WTC11 (cell line): ENCODE measurements at regions not wholly inside any gene's neighbourhood (a gene's known extent, or its start where the extent isn't known, plus 50 kb on each side); places are given as distances from the start of the nearest gene placed in this dataset.

ENCODE experiments used
- ATAC-seq: fragments of 200-7000 bp; cut with Tn5 transposase; 2 replicates; pipeline ENCODE4 v1.10.0; 2021; ENCODE audit warnings: mild to moderate bottlenecking, moderate library complexity
- CTCF ChIA-PET: fragments of 300-600 bp; sonication (Branson Sonifier 250); formaldehyde crosslinking; loops from one replicate; lab custom pipeline; 2021; ENCODE audit warnings: antibody characterized with exemption; lab: Charles Lee
- POLR2A ChIA-PET: fragments of 350-600 bp; sonication (Branson Sonifier 250); formaldehyde crosslinking; loops from one replicate; lab custom pipeline; 2021; ENCODE audit warnings: antibody characterized with exemption; lab: Charles Lee
- DNase-seq: peaks from one replicate; pipeline ENCODE4 v3.0.0; 2021; ENCODE audit warnings: low spot score
- H3K27ac Mint-ChIP-seq: 2 replicates; pipeline ENCODE4 v1.8.0; 2021; ENCODE audit warnings: mixed read lengths
- H3K27me3 Mint-ChIP-seq: 2 replicates; pipeline ENCODE4 v1.8.0; 2021; ENCODE audit warnings: low read depth, mild to moderate bottlenecking, moderate library complexity, mixed read lengths
- H3K36me3 Mint-ChIP-seq: 2 replicates; pipeline ENCODE4 v1.8.0; 2021; ENCODE audit warnings: mixed read lengths
- H3K4me1 Mint-ChIP-seq: 2 replicates; pipeline ENCODE4 v1.8.0; 2022; ENCODE audit warnings: mixed read lengths
- H3K4me3 Mint-ChIP-seq: 2 replicates; pipeline ENCODE4 v1.8.0; 2021; ENCODE audit warnings: mild to moderate bottlenecking, moderate library complexity, mixed read lengths
- H3K9me3 Mint-ChIP-seq: 2 replicates; pipeline ENCODE4 v1.8.0; 2021; ENCODE audit warnings: mixed read lengths
- CDX4 ChIP-seq: fragments of 250-450 bp; sonication (Bioruptor Pico); IDR thresholded peaks from 2 replicates; pipeline ENCODE4 v1.9.0; 2021; ENCODE audit warnings: moderate library complexity, mild to moderate bottlenecking, inconsistent platforms, borderline replicate concordance
- E2F1 ChIP-seq: sonication (generic); formaldehyde crosslinking; IDR thresholded peaks from 2 replicates; pipeline ENCODE4 v1.8.0; 2022; ENCODE audit warnings: mild to moderate bottlenecking, missing genetic modification reagents
- ETV6 ChIP-seq: sonication (generic); formaldehyde crosslinking; IDR thresholded peaks from 2 replicates; pipeline ENCODE4 v1.8.1; 2022; ENCODE audit warnings: mild to moderate bottlenecking, missing genetic modification reagents
- FOXP4 ChIP-seq: sonication (generic); formaldehyde crosslinking; IDR thresholded peaks from 2 replicates; pipeline ENCODE4 v1.8.0; 2022; ENCODE audit warnings: mild to moderate bottlenecking, missing genetic modification reagents
- GRHL2 ChIP-seq: fragments of 250-450 bp; sonication (Bioruptor Pico); IDR thresholded peaks from 2 replicates; pipeline ENCODE4 v1.8.0; 2022; ENCODE audit warnings: mild to moderate bottlenecking, moderate library complexity; ENCODE audit not compliant: insufficient replicate concordance, severe bottlenecking
- NR1H2 ChIP-seq: sonication (generic); formaldehyde crosslinking; IDR thresholded peaks from 2 replicates; pipeline ENCODE4 v1.9.0; 2021; ENCODE audit warnings: mild to moderate bottlenecking, moderate library complexity, missing genetic modification reagents
- NR2C2 ChIP-seq: sonication (generic); formaldehyde crosslinking; IDR thresholded peaks from 2 replicates; pipeline ENCODE4 v1.8.0; 2022; ENCODE audit warnings: mild to moderate bottlenecking, missing genetic modification reagents
- NR3C1 ChIP-seq: sonication (generic); formaldehyde crosslinking; conservative IDR thresholded peaks from 2 replicates; pipeline ENCODE4 v1.8.1; 2023; ENCODE audit warnings: low read depth, mild to moderate bottlenecking, missing genetic modification reagents
- OVOL2 ChIP-seq: fragments of 250-450 bp; sonication (Bioruptor Pico); IDR thresholded peaks from 2 replicates; pipeline ENCODE4 v1.9.0; 2021; ENCODE audit warnings: mild to moderate bottlenecking, borderline replicate concordance
- PREB ChIP-seq: sonication (generic); formaldehyde crosslinking; IDR thresholded peaks from 2 replicates; pipeline ENCODE4 v1.8.1; 2022; ENCODE audit warnings: mild to moderate bottlenecking, missing genetic modification reagents, moderate library complexity, borderline replicate concordance
- PRRX2 ChIP-seq: fragments of 250-450 bp; sonication (Bioruptor Pico); IDR thresholded peaks from 2 replicates; pipeline ENCODE4 v1.8.0; 2021; ENCODE audit warnings: mild to moderate bottlenecking
- RORB ChIP-seq: fragments of 250-450 bp; sonication (Bioruptor Pico); IDR thresholded peaks from 2 replicates; pipeline ENCODE4 v1.9.0; 2021; ENCODE audit warnings: mild to moderate bottlenecking
- SMAD3 ChIP-seq: sonication (generic); formaldehyde crosslinking; IDR thresholded peaks from 2 replicates; pipeline ENCODE4 v1.8.0; 2022; ENCODE audit warnings: missing genetic modification reagents, mild to moderate bottlenecking, borderline replicate concordance
- TCF7 ChIP-seq: sonication (generic); formaldehyde crosslinking; IDR thresholded peaks from 2 replicates; pipeline ENCODE4 v1.8.0; 2022; ENCODE audit warnings: mild to moderate bottlenecking, low read depth, missing genetic modification reagents, moderate library complexity
- USF2 ChIP-seq: sonication (generic); formaldehyde crosslinking; IDR thresholded peaks from 2 replicates; pipeline ENCODE4 v1.8.1; 2023; ENCODE audit warnings: mild to moderate bottlenecking, missing genetic modification reagents, moderate library complexity
- ZBTB21 ChIP-seq: sonication (generic); formaldehyde crosslinking; IDR thresholded peaks from 2 replicates; pipeline ENCODE4 v1.8.1; 2023; ENCODE audit warnings: mild to moderate bottlenecking, missing genetic modification reagents, borderline replicate concordance
- ZNF219 ChIP-seq: sonication (generic); formaldehyde crosslinking; IDR thresholded peaks from 2 replicates; pipeline ENCODE4 v1.8.0; 2023; ENCODE audit warnings: missing genetic modification reagents, mild to moderate bottlenecking, borderline replicate concordance
- ZNF232 ChIP-seq: sonication (generic); formaldehyde crosslinking; IDR thresholded peaks from 2 replicates; pipeline ENCODE4 v1.8.0; 2022; ENCODE audit warnings: mild to moderate bottlenecking, missing genetic modification reagents
- ZNF281 ChIP-seq: sonication (generic); formaldehyde crosslinking; IDR thresholded peaks from 2 replicates; pipeline ENCODE4 v1.8.0; 2023; ENCODE audit warnings: mild to moderate bottlenecking, missing genetic modification reagents
- ZNF396 ChIP-seq: fragments of 250-450 bp; sonication (Bioruptor Pico); IDR thresholded peaks from 2 replicates; pipeline ENCODE4 v1.8.0; 2021; ENCODE audit warnings: mild to moderate bottlenecking, moderate library complexity, borderline replicate concordance
- ZNF425 ChIP-seq: fragments of 250-450 bp; sonication (Bioruptor Pico); conservative IDR thresholded peaks from 2 replicates; pipeline ENCODE4 v1.9.0; 2021; ENCODE audit warnings: mild to moderate bottlenecking
- ZNF671 ChIP-seq: fragments of 250-450 bp; sonication (Bioruptor Pico); IDR thresholded peaks from 2 replicates; pipeline ENCODE4 v1.8.0; 2021; ENCODE audit warnings: mild to moderate bottlenecking
- TF ChIP-seq, protein P1 (sequence below): fragments of 250-450 bp; sonication (Bioruptor Pico); IDR thresholded peaks from 2 replicates; pipeline ENCODE4 v1.9.0; 2021; ENCODE audit warnings: mild to moderate bottlenecking
- TF ChIP-seq, protein P2 (sequence below): sonication (generic); formaldehyde crosslinking; conservative IDR thresholded peaks from 2 replicates; pipeline ENCODE4 v1.8.1; 2022; ENCODE audit warnings: mild to moderate bottlenecking, missing genetic modification reagents

- Mint-ChIP-seq H3K27me3 (peaks cover 4% of the 10 kb centered on the region; the same call in 1 of the 2 replicates), H3K9me3 (peaks cover 8% of the 10 kb centered on the region; the same call in 1 of the 2 replicates), H3K4me3 (no peak overlapping the region), H3K27ac (no peak overlapping the region), H3K4me1 (no peaks in the 10 kb centered on the region), H3K36me3 (peaks cover 7% of the 10 kb centered on the region; the same call in 1 of the 2 replicates)
- ChIA-PET CTCF (no interaction called here), POLR2A (no interaction called here)
- DNase-seq = no peak
- no peak for ATAC-seq
- TF ChIP-seq USF2 (CRISPR knock-in tag) (no peak), ZNF219 (CRISPR knock-in tag) (no peak), ZBTB21 (CRISPR knock-in tag) (no peak), ZNF671 (CRISPR knock-in tag) (no peak), ZNF396 (CRISPR knock-in tag) (no peak), PRRX2 (CRISPR knock-in tag) (no peak), FOXP4 (CRISPR knock-in tag) (no peak), ZNF281 (CRISPR knock-in tag) (no peak), ETV6 (no peak), ZNF232 (CRISPR knock-in tag) (no peak), TCF7 (CRISPR knock-in tag) (no peak), E2F1 (CRISPR knock-in tag) (no peak), PREB (no peak)
- TF ChIP-seq, protein P1, sequence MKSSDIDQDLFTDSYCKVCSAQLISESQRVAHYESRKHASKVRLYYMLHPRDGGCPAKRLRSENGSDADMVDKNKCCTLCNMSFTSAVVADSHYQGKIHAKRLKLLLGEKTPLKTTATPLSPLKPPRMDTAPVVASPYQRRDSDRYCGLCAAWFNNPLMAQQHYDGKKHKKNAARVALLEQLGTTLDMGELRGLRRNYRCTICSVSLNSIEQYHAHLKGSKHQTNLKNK (CRISPR knock-in tag) = no peak
These were observed 677.6 kb downstream of the CDY2B start for GRCh38 chrY:17202395-17202794.

DNA sequence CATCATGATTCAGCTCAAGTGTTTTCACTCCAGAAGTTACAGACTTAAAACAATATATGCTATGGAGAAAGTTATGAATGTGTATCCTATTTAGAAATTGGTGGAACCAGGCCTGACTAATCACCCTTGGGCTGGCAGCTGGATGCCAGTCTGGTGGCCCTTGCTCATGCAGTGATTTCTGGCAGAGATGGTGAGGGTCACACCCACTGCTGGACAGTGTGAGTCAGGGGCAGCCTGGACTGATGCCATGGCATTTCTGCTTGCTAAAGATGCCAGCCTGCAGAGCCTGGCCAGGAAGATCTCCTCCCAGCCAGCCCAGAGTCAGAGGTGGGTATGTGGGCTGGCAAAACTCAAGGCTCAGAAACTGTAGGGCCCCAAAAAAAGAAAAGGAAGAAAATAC lies 695.7 kb downstream of the CDY2B start:
- no peak overlapping the region for H3K4me3 Mint-ChIP-seq
- DNase-seq (no peak), ATAC-seq (no peak)
- H3K9me3 Mint-ChIP-seq = peaks cover 23% of the 10 kb centered on the region
- CTCF ChIA-PET = no interaction called here
- H3K4me1 Mint-ChIP-seq = no peaks in the 10 kb centered on the region
- H3K27me3 Mint-ChIP-seq = no peaks in the 10 kb centered on the region
- H3K36me3 Mint-ChIP-seq = peaks cover 13% of the 10 kb centered on the region
- POLR2A ChIA-PET = no interaction called here
- no peak overlapping the region for H3K27ac Mint-ChIP-seq
- TF ChIP-seq NR3C1 (no peak), RORB (CRISPR knock-in tag) (no peak), CDX4 (CRISPR knock-in tag) (no peak), OVOL2 (CRISPR knock-in tag) (no peak), SMAD3 (CRISPR knock-in tag) (no peak), GRHL2 (no peak), NR1H2 (CRISPR knock-in tag) (no peak), NR2C2 (CRISPR knock-in tag) (no peak), ZNF396 (CRISPR knock-in tag) (no peak), ZNF425 (CRISPR knock-in tag) (no peak)
- TF ChIP-seq, protein P2, sequence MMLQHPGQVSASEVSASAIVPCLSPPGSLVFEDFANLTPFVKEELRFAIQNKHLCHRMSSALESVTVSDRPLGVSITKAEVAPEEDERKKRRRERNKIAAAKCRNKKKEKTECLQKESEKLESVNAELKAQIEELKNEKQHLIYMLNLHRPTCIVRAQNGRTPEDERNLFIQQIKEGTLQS (CRISPR knock-in tag) = no peak
- TF ChIP-seq, protein P1 (CRISPR knock-in tag) = no peak
